ENCODE measurements at regions not wholly inside any gene's neighbourhood (a gene's known extent, or its start where the extent isn't known, plus 50 kb on each side); places are given as distances from the start of the nearest gene placed in this dataset.

- TF ChIP-seq CTCF (conservative IDR thresholded peaks at IDR 0.05; ENCODE audit: low read length) (no peak), EZH2phosphoT487 (IDR thresholded peaks at IDR 0.05; ENCODE audit: borderline replicate concordance, low read depth, low read length) (no peak)
Observed at GRCh38 chr6:156508923-156509322, 268.3 kb upstream of the ARID1B start.

Data from OCI-LY7 (cell line).